ENCODE measurements at regions not wholly inside any gene's neighbourhood (a gene's known extent, or its start where the extent isn't known, plus 50 kb on each side); places are given as distances from the start of the nearest gene placed in this dataset.

- in situ Hi-C loops (cut with MboI; ENCODE audit: low sequenced_read_pairs, unreplicated experiment), result no loop called here
- no peak for TF ChIP-seq CTCF (IDR thresholded peaks at IDR 0.05; ENCODE audit: borderline replicate concordance, control extremely low read depth, extremely low read depth, insufficient read depth, missing control alignments)
- DNase-seq (ENCODE audit: low spot score), result no peak
Measured at GRCh38 chr5:68631884-68632283, 416.3 kb downstream of the PIK3R1 start.

DNA sequence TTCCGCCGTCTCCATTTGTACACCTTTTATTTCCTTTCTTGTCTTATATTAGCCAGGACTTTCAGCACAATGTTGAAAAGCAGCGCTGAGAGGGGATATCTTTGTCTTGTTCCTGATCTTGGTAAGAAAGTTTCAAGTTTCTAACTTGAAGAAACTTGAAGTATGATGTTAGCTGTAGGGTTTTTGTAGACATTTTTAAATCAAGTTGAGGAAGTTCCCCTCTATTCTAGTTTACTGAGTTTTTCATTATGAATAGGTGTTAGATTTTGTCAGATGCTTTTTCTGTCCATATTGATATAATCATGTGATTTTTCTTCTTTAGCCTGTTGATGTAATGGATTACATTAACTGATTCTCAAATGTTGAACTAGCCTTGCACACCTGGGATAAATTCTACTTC lies 425.7 kb downstream of the PIK3R1 start:
- TF ChIP-seq CTCF (IDR thresholded peaks at IDR 0.05; ENCODE audit: borderline replicate concordance, control extremely low read depth, extremely low read depth, insufficient read depth, missing control alignments), result no peak
- peak; percentile 13 for DNase-seq (ENCODE audit: low spot score)
- in situ Hi-C loops (cut with MboI; ENCODE audit: low sequenced_read_pairs, unreplicated experiment), result no loop called here

- DNase-seq (ENCODE audit: low spot score), result no peak
- TF ChIP-seq CTCF (IDR thresholded peaks at IDR 0.05; ENCODE audit: borderline replicate concordance, control extremely low read depth, extremely low read depth, insufficient read depth, missing control alignments), result no peak
- in situ Hi-C loops (cut with MboI; ENCODE audit: low sequenced_read_pairs, unreplicated experiment), result no loop called here
Measured at GRCh38 chr5:68643064-68643463, 427.5 kb downstream of the PIK3R1 start.

- TF ChIP-seq CTCF (IDR thresholded peaks at IDR 0.05; ENCODE audit: borderline replicate concordance, control extremely low read depth, extremely low read depth, insufficient read depth, missing control alignments), result no peak
- DNase-seq (ENCODE audit: low spot score), result peak; percentile 28
- in situ Hi-C loops (cut with MboI; ENCODE audit: low sequenced_read_pairs, unreplicated experiment), result no loop called here
Measured at GRCh38 chr5:68644971-68645370, 429.4 kb downstream of the PIK3R1 start.

DNA sequence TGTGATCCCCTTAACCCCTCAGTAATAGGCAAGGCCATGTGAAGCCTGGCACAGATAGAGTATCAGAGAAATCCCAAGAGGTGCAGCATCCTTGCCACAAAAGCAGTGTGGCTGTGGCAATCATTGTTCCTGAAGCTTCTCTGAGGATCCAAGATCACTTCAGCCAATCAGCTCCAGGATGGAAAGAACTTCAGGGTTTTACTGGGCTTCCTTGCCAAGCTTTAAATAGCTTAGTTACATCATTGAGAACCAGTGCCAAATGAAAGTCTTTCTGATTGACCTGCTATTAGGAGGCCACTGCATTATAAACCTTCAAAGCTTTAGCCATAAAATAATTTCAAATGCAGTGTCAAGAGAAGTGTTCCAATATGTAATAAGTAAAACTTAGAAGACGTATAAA lies 430.6 kb downstream of the PIK3R1 start:
- TF ChIP-seq CTCF (IDR thresholded peaks at IDR 0.05; ENCODE audit: borderline replicate concordance, control extremely low read depth, extremely low read depth, insufficient read depth, missing control alignments), result no peak
- no peak for DNase-seq (ENCODE audit: low spot score)
- in situ Hi-C loops (cut with MboI; ENCODE audit: low sequenced_read_pairs, unreplicated experiment), result no loop called here

GRCh38 chr5:68647743-68648142 lies 432.2 kb downstream of the PIK3R1 start:
- in situ Hi-C loops (cut with MboI; ENCODE audit: low sequenced_read_pairs, unreplicated experiment), result no loop called here
- no peak for TF ChIP-seq CTCF (IDR thresholded peaks at IDR 0.05; ENCODE audit: borderline replicate concordance, control extremely low read depth, extremely low read depth, insufficient read depth, missing control alignments)
- no peak for DNase-seq (ENCODE audit: low spot score)

Data from GM13976 (cell line).